ENCODE measurements at regions not wholly inside any gene's neighbourhood (a gene's known extent, or its start where the extent isn't known, plus 50 kb on each side); places are given as distances from the start of the nearest gene placed in this dataset.

- no peak for DNase-seq
Observed at GRCh38 chr11:133787379-133788141, 57.8 kb downstream of the SPATA19 start.

DNA sequence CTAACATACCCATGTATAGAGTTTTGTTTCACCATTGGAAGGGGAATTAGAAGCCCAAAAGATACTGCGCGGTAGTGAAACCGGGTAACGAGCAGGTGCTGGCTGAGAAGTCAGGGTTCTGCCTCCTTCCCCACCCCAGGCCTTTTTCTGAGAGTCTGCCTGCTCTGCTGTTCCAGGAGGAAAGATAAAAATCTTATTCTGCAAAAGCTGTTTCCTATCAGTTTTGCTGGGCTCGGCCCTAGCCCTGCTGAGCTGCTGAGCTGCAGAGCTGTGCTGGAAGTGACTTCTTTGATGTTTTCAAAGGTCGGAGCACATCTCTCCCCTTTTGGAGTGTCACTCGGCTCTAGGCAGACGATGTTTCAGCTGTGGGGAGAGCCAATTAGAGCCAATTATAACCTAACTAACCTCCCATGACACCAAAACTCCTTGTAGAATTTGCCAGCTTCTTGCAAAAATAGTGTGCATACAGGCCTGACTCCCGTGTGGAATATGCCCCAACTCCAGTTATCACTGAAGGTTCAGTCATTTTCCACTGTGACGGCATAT is 59.4 kb downstream of the SPATA19 start:
- DNase-seq: no peak

DNA sequence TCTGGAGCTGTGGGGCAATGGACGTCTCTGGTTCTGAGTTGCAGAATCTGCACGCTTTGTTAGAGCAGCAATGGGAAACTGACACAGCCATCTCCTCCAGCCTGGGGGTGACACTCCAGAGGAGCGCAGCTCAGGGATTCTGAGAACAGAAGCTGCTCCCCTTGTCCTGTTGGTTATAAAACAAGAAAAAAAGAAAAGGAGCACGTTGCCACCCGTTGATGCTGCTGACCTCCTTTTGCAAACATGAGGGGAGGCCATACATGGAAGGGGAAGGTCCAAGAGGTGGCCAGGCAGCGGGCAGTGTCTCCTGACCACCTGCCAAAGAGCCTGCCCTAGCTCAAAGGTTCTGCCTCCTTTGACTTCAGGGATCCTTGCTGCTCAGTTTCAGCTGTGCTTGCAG is 61.0 kb downstream of the SPATA19 start:
- DNase-seq: no peak

DNA sequence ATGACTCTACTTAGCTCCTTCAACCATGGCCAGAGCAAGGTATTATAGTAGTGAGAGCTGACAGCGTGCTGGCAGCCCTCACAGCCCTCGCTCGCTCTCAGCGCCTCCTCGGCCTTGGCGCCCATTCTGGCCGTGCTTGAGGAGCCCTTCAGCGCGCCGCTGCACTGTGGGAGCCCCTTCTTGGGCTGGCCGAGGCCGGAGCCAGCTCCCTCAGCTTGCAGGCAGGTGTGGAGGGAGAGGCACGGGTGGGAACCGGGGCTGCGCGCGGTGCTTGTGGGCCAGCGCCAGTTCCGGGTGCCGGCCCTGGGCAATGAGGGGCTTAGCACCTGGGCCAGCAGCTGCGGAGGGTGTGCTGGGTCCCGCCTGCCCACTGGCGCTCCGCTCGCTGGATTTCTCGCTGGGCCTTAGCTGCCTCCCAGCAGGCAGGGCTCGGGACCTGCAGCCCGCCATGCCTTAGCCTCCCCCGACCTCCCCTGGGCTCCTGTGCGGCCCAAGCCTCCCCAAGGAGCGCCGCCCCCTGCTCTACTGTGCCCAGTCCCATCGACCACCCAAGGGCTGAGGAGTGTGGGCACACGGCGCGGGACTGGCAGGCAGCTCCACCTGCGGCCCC is 63.1 kb downstream of the SPATA19 start:
- DNase-seq: no peak

DNA sequence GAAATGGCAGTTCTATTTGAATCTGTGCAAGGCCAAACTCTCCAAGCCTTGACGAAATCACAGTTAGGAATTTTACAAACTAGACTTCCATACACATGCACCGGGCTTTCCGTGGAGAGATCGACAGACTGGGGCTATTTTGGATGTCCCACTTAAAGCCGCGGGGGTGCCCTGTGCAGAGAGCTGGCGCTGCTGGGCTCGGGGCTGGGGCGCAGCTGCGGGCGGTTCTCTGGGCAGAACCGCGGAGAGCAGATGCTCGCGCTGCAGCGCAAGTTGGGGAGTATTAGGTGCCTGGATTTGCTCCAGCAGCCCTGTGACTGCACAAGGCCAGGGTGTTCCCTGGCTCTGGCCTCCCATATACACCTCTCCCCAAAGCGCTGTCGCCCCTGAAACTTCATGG is 67.2 kb downstream of the SPATA19 start:
- DNase-seq: no peak

- DNase-seq: no peak
Observed at GRCh38 chr11:133776671-133777367, 68.5 kb downstream of the SPATA19 start.

GRCh38 chr11:133762538-133762937 is 82.8 kb downstream of the SPATA19 start:
- DNase-seq: no peak

GRCh38 chr11:133753150-133753549 is 92.2 kb downstream of the SPATA19 start:
- no peak for DNase-seq

- no peak for DNase-seq
Observed at GRCh38 chr11:133749841-133750240, 95.5 kb downstream of the SPATA19 start.

- no peak for DNase-seq
Observed at GRCh38 chr11:133747409-133747808, 97.9 kb downstream of the SPATA19 start.

GRCh38 chr11:133746663-133747306 is 98.5 kb downstream of the SPATA19 start:
- DNase-seq: no peak

- no peak for DNase-seq
Observed at GRCh38 chr11:133745791-133746190, 99.5 kb downstream of the SPATA19 start.

DNA sequence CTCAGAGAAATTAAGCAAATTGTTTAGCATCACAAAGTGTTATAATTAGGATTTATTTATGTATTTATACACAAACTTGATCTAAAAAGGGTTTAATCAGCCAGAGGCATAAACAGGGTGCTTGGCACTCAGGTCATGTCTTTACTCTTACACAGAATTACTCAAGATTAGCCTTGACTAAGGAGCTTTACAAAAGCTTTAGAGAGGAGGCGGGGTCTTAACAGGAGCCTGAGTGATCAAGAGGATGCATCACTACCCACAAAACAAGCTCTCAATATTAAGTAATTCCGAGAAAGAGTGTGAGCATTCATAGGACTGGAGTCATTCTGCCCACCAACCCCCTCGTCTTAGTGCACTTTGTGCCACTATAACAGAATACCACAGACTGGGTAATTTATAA is 103.0 kb downstream of the SPATA19 start:
- no peak for DNase-seq

- DNase-seq: no peak
Observed at GRCh38 chr11:133740963-133741362, 104.3 kb downstream of the SPATA19 start.

- no peak for DNase-seq
Observed at GRCh38 chr11:133739481-133739880, 105.8 kb downstream of the SPATA19 start.

DNA sequence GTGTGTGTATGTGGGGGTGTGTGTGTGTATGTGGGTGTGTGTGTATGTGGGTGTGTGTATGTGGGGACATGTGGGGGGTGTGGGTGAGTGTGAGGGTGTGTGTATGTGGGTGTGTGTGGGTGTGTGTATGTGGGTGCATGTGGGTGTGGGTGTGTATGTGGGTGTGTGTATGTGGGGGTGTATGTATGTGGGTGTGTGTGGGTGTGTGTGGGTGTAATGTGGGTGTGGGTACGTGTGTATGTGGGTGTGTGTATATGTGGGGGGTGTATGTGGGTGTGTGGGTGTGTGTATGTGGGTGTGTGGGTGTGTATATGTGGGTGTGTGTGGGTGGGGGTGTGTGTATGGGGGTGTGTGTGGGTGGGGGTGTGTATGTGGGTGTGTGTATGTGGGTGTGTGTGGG is 106.7 kb downstream of the SPATA19 start:
- DNase-seq: no peak

- DNase-seq: no peak
Observed at GRCh38 chr11:133733631-133734030, 111.7 kb downstream of the SPATA19 start.

GRCh38 chr11:133732109-133732674 is 113.1 kb downstream of the SPATA19 start:
- DNase-seq: no peak

- no peak for DNase-seq
Observed at GRCh38 chr11:133727774-133728173, 117.5 kb downstream of the SPATA19 start.

DNA sequence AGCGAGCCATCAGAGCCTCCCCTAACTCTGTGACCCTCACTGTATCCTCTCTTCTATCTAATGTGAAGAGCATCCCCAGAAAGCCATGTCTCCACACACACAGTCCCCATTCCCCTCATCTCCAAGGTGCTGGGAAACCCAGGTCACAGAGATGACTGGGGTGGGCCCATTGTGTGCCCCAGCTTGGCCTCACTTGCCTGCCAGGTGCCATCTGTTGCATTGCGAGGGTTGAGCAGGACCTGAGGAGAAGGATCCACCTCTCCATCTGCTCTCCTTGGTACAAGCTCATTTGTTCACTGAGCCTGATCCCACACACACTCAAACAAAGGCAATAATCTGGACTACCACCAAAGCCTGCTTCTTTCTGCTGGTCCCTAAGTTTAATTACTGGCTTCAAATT is 118.8 kb downstream of the SPATA19 start:
- DNase-seq: no peak

DNA sequence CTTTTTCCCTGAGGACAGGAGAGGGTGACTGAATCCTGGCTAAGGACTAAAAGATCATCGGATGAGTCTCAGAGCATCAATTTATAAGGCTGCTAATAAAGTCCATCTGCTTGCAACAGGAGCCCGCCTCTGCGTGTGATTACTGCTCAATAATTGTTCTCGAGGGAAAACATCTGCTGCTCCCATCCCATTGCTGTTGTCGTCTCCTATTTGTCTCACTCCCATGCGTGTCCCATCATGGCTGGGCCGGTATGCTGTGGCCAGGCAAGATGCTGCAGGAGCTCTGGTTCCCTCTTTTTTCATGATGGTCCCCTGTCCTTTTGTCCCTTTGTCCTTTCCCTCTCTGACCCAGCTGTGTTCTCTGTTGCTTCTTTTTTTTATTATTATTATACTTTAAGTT is 121.2 kb downstream of the SPATA19 start:
- no peak for DNase-seq

DNA sequence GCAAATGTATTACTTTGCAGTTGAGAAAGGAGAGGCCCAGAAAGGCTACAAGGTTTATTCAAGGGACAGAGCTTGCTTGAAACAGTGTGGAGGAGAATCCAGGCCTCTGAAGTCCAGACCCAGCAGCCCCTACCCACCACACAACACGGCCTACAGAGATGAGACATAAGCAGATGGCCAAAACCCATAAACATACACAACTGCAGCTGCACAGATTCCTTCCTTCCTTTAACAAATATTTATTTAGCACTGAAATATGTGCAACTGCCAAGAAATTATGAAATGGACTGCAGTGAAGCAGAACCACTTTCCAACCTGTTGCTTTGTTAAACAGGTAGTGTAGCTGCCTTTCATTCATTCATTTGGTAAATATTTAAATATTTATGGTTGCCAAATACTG is 122.3 kb downstream of the SPATA19 start:
- DNase-seq: peak; percentile 94

- DNase-seq: no peak
Observed at GRCh38 chr11:133720951-133721350, 124.4 kb downstream of the SPATA19 start.

Measured in NCI-H1105 (cell line).